Subcutaneous abdominal adipose tissue (tissue), 5 donors: ENCODE measurements at regions not wholly inside any gene's neighbourhood (a gene's known extent, or its start where the extent isn't known, plus 50 kb on each side); places are given as distances from the start of the nearest gene placed in this dataset.
"Not testable (repeated sequence)": the region's sequence is repeated elsewhere in the genome, so short reads cannot be mapped to it uniquely, and the experiment has no call there.

Source experiments
- H3K27ac ChIP-seq: one replicate; pipeline ENCODE4 v1.7.0; 2013; ENCODE audit warnings: low read depth, mild to moderate bottlenecking, inconsistent platforms, low read length, moderate library complexity
- H3K27me3 ChIP-seq, 5 donors: one replicate each; pipeline ENCODE4 v1.7.0; 2013; ENCODE audit warnings: low read length in 5 of 5, inconsistent platforms in 1 of 5; ENCODE audit not compliant: control insufficient read depth in 5 of 5, insufficient read depth in 4 of 5
- H3K36me3 ChIP-seq, 5 donors: one replicate each; pipeline ENCODE4 v1.7.0; 2013; ENCODE audit warnings: low read length in 5 of 5; ENCODE audit not compliant: control insufficient read depth in 5 of 5, insufficient read depth in 5 of 5
- H3K4me1 ChIP-seq, 5 donors: one replicate each; pipeline ENCODE4 v1.7.0; 2013; ENCODE audit warnings: low read length in 5 of 5, mild to moderate bottlenecking in 3 of 5, moderate library complexity in 1 of 5; ENCODE audit not compliant: control insufficient read depth in 5 of 5, insufficient read depth in 5 of 5
- H3K4me3 ChIP-seq, 5 donors: one replicate each; pipeline ENCODE4 v1.7.0; 2013; ENCODE audit warnings: low read length in 5 of 5, low read depth in 1 of 5
- H3K9ac ChIP-seq, 5 donors: one replicate each; pipeline ENCODE4 v1.7.0; 2013; ENCODE audit warnings: low read length in 5 of 5, mild to moderate bottlenecking in 4 of 5, moderate library complexity in 3 of 5
- H3K9me3 ChIP-seq, 5 donors: one replicate each; pipeline ENCODE4 v1.7.0; 2013; ENCODE audit warnings: low read length in 5 of 5; ENCODE audit not compliant: control insufficient read depth in 5 of 5
- donor health status: healthy.
- donor health status: healthy.
- donor health status: healthy.
- donor health status: healthy.
- donor health status: healthy.

GRCh38 chr2:7858624-7859023 is 823.2 kb upstream of the ID2 start:
- Histone ChIP-seq H3K4me1 (peaks cover 0 to 6% (median 5%) of the 10 kb centered on the region in 5 donors), H3K9ac (no peak overlapping the region), H3K27me3 (no peaks in the 10 kb centered on the region), H3K9me3 (no peaks in the 10 kb centered on the region), H3K4me3 (no peak overlapping the region), H3K27ac (no peak overlapping the region), H3K36me3 (no peaks in the 10 kb centered on the region)

- H3K36me3 ChIP-seq = no peaks in the 10 kb centered on the region
- no peak overlapping the region for H3K9ac ChIP-seq
- no peaks in the 10 kb centered on the region for H3K27me3 ChIP-seq
- H3K4me3 ChIP-seq = no peak overlapping the region
- no peak overlapping the region for H3K27ac ChIP-seq
- no peaks in the 10 kb centered on the region for H3K9me3 ChIP-seq
- H3K4me1 ChIP-seq = peaks cover 0 to 6% (median 5%) of the 10 kb centered on the region in 5 donors
Measured at GRCh38 chr2:7860693-7861092, 821.2 kb upstream of the ID2 start.

- H3K27me3 ChIP-seq = no peaks in the 10 kb centered on the region
- peaks cover 0 to 6% (median 5%) of the 10 kb centered on the region in 5 donors for H3K4me1 ChIP-seq
- no peaks in the 10 kb centered on the region for H3K9me3 ChIP-seq
- H3K36me3 ChIP-seq = no peaks in the 10 kb centered on the region
- no peak overlapping the region for H3K27ac ChIP-seq
- H3K4me3 ChIP-seq = no peak overlapping the region
- no peak overlapping the region for H3K9ac ChIP-seq
Measured at GRCh38 chr2:7861910-7862702, 819.8 kb upstream of the ID2 start.

DNA sequence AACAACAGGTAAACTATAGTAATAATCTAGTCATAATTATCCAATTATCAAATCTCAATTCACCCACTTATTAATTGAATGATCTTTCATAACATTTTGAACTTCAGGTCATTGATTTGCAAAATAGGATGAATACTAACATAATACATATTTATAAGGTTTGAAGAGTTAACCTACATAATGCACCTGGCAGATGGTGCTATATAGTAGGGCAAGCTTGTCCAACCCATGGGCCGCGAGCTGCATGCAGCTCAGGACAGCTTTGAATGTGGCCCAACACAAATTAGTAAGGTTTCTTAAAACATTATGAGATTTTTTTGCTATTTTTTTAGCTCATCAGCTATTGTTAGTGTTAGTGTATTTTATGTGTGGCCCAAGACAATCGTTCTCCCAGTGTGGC is 815.8 kb upstream of the ID2 start:
- Histone ChIP-seq H3K27ac (no peak overlapping the region), H3K9ac (no peak overlapping the region), H3K9me3 (no peaks in the 10 kb centered on the region), H3K27me3 (no peaks in the 10 kb centered on the region), H3K4me3 (no peak overlapping the region), H3K4me1 (peaks cover 0 to 6% (median 5%) of the 10 kb centered on the region in 5 donors), H3K36me3 (no peaks in the 10 kb centered on the region)

GRCh38 chr2:7866825-7867224 is 815.0 kb upstream of the ID2 start:
- H3K27ac ChIP-seq = no peak overlapping the region
- no peak overlapping the region for H3K9ac ChIP-seq
- H3K27me3 ChIP-seq = no peaks in the 10 kb centered on the region
- no peaks in the 10 kb centered on the region for H3K36me3 ChIP-seq
- H3K9me3 ChIP-seq = no peaks in the 10 kb centered on the region
- peaks cover 0 to 6% (median 5%) of the 10 kb centered on the region in 5 donors for H3K4me1 ChIP-seq
- H3K4me3 ChIP-seq = no peak overlapping the region

DNA sequence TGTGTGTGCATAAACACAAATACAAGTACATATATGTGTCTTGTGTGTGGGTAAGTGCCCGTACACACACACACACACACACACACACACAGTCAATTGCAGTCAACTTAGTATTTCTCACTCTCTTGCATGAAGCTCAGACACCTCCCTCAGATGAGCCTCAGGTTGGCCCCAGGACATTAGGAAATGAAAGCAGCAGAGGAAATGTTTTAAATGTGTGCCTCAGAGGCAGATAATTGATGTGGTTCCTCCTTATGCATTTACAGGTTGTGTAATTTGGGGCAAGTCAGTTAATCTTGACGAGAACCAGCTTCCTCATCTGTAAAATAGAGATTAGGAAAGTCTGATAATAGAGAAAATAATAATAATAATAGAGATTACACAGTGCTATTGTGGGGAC is 814.0 kb upstream of the ID2 start:
- Histone ChIP-seq H3K9me3 (no peaks in the 10 kb centered on the region), H3K27ac (no peak overlapping the region), H3K27me3 (no peaks in the 10 kb centered on the region), H3K36me3 (no peaks in the 10 kb centered on the region), H3K4me3 (no peak overlapping the region), H3K9ac (no peak overlapping the region), H3K4me1 (no peaks in the 10 kb centered on the region)

GRCh38 chr2:7868836-7869235 is 813.0 kb upstream of the ID2 start:
- H3K27me3 ChIP-seq = no peaks in the 10 kb centered on the region
- H3K4me3 ChIP-seq = no peak overlapping the region
- H3K4me1 ChIP-seq = no peaks in the 10 kb centered on the region
- H3K9ac ChIP-seq = no peak overlapping the region
- H3K27ac ChIP-seq = no peak overlapping the region
- no peaks in the 10 kb centered on the region for H3K9me3 ChIP-seq
- H3K36me3 ChIP-seq = no peaks in the 10 kb centered on the region

DNA sequence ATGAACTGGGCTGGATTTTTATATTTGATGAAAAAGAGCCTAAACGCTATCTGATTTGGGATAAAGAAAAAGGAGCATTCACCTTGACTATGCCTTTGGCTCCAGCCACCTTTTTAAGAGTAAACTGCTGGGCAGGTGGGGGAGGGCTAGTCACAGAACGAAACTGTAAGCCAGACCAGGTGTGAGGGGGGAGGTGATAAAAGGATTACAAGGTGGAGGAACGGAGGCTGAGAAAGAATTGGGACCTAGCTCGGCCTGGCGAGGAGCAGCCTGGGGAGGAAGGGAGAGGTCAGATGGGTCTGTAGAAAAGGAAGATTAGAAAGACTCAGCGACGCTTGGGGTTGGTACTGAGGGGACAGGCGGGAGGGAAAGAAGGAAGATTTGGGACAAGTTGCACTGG is 805.4 kb upstream of the ID2 start:
- H3K27me3 ChIP-seq, H3K4me3 ChIP-seq, H3K9me3 ChIP-seq, H3K9ac ChIP-seq, H3K4me1 ChIP-seq, H3K36me3 ChIP-seq, H3K27ac ChIP-seq: not testable (repeated sequence)

GRCh38 chr2:7878266-7878665 is 803.6 kb upstream of the ID2 start:
- H3K9ac ChIP-seq, H3K4me1 ChIP-seq, H3K4me3 ChIP-seq, H3K9me3 ChIP-seq, H3K36me3 ChIP-seq, H3K27me3 ChIP-seq, H3K27ac ChIP-seq: not testable (repeated sequence)

- no peaks in the 10 kb centered on the region for H3K9me3 ChIP-seq
- no peaks in the 10 kb centered on the region for H3K36me3 ChIP-seq
- no peak overlapping the region for H3K27ac ChIP-seq
- peaks cover 0 to 4% (median 0%) of the 10 kb centered on the region in 5 donors for H3K27me3 ChIP-seq
- no peak overlapping the region for H3K4me3 ChIP-seq
- peaks cover 0 to 4% (median 0%) of the 10 kb centered on the region in 5 donors for H3K4me1 ChIP-seq
- no peak overlapping the region for H3K9ac ChIP-seq
Measured at GRCh38 chr2:7878786-7879482, 802.9 kb upstream of the ID2 start.
